ENCODE measurements at regions not wholly inside any gene's neighbourhood (a gene's known extent, or its start where the extent isn't known, plus 50 kb on each side); places are given as distances from the start of the nearest gene placed in this dataset.

DNA sequence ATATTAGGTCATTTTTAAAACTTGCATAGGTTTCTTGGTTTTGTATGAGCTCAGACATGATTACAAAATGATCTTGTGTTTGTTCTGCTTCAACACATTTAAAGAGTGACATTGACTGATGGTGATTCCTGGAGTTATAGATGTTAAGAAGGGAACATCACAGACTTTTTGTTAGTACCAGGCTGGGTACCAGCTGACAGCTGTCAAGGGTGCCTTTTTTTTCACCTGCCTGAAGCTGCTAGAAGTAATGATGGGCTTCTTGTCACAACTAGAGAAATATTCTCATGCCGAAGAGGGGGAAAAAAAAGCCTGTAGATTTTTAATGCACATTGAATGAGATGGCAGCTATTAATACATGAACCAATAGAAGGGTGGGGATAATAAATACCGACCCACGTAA is 226.6 kb upstream of the TRAM1L1 start:
- DNase-seq (ENCODE audit: low spot score): no peak
- TF ChIP-seq, protein P1, sequence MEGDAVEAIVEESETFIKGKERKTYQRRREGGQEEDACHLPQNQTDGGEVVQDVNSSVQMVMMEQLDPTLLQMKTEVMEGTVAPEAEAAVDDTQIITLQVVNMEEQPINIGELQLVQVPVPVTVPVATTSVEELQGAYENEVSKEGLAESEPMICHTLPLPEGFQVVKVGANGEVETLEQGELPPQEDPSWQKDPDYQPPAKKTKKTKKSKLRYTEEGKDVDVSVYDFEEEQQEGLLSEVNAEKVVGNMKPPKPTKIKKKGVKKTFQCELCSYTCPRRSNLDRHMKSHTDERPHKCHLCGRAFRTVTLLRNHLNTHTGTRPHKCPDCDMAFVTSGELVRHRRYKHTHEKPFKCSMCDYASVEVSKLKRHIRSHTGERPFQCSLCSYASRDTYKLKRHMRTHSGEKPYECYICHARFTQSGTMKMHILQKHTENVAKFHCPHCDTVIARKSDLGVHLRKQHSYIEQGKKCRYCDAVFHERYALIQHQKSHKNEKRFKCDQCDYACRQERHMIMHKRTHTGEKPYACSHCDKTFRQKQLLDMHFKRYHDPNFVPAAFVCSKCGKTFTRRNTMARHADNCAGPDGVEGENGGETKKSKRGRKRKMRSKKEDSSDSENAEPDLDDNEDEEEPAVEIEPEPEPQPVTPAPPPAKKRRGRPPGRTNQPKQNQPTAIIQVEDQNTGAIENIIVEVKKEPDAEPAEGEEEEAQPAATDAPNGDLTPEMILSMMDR (IDR thresholded peaks at IDR 0.05): no peak
- H3K27me3 Mint-ChIP-seq (ENCODE audit: low read depth): no peaks in the 10 kb centered on the region
- H3K27ac Mint-ChIP-seq (ENCODE audit: unreplicated experiment): no peak overlapping the region
- H3K4me3 Mint-ChIP-seq (ENCODE audit: unreplicated experiment): no peak overlapping the region
- H3K9me3 Mint-ChIP-seq (ENCODE audit: low read depth): peaks cover 13% of the 10 kb centered on the region
- no peaks in the 10 kb centered on the region for H3K4me1 Mint-ChIP-seq (ENCODE audit: low read depth)
- peaks cover 3% of the 10 kb centered on the region for H3K36me3 Mint-ChIP-seq (ENCODE audit: low read depth)

DNA sequence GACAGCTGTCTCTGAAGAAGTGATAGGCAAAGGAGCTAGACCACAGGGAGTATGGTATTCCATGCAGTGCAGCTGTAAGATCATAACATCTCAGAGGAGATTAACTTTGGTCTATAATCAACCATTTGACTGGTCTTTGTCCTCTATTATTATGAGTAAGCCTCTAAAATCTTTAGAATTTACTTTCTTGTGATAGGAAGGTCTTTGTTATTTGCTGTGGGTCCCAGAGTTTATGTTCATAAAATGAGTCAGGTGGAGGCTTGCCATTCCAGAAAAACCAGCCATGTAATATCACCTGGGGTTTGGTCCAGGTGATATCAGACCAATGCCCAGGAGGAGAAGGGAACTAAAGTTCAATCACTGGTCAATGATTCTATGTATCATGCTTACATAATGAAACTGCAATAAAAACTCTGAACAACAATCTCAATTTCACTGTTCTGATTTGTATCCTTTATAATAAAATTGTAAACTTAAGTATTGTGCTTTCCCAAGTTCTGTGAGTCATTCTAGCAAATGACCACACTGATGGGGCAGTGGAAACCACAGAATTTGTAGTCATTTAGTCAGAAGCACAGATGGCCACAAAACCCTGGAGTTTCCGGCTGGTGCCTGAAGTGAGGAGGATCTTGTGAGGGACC is 239.6 kb upstream of the TRAM1L1 start:
- H3K27ac Mint-ChIP-seq (ENCODE audit: unreplicated experiment): peak overlapping the region; percentile 79
- H3K27me3 Mint-ChIP-seq (ENCODE audit: low read depth): no peaks in the 10 kb centered on the region
- H3K4me1 Mint-ChIP-seq (ENCODE audit: low read depth): peaks cover 4% of the 10 kb centered on the region
- peaks cover 5% of the 10 kb centered on the region for H3K9me3 Mint-ChIP-seq (ENCODE audit: low read depth)
- H3K36me3 Mint-ChIP-seq (ENCODE audit: low read depth): no peaks in the 10 kb centered on the region
- H3K4me3 Mint-ChIP-seq (ENCODE audit: unreplicated experiment): no peak overlapping the region
- TF ChIP-seq, protein P1 (IDR thresholded peaks at IDR 0.05): no peak
- no peak for DNase-seq (ENCODE audit: low spot score)

DNA sequence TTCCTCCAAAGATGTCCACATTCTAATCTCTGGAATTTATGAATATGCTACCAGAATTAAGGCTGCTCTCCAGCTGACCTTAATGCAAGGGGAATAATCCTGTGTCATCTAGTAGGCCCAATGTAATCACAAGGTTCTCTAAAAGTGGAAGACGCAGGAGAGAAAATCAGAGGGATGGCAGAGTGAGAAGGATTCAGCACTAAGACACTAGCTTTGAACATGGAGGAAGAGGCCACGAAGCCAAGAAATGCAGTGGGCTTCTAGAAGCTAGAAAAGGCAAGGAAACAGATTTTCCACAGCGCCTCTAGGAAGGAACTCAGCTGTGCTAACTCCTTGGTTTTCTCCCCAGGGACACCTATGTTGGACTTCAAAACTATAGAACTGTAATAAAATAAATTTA is 240.7 kb upstream of the TRAM1L1 start:
- Mint-ChIP-seq H3K27ac (ENCODE audit: unreplicated experiment) (no peak overlapping the region), H3K36me3 (ENCODE audit: low read depth) (no peaks in the 10 kb centered on the region), H3K9me3 (ENCODE audit: low read depth) (peaks cover 5% of the 10 kb centered on the region), H3K4me3 (ENCODE audit: unreplicated experiment) (no peak overlapping the region), H3K4me1 (ENCODE audit: low read depth) (peaks cover 4% of the 10 kb centered on the region), H3K27me3 (ENCODE audit: low read depth) (no peaks in the 10 kb centered on the region)
- no peak for DNase-seq (ENCODE audit: low spot score)
- TF ChIP-seq, protein P1 (IDR thresholded peaks at IDR 0.05): no peak

DNA sequence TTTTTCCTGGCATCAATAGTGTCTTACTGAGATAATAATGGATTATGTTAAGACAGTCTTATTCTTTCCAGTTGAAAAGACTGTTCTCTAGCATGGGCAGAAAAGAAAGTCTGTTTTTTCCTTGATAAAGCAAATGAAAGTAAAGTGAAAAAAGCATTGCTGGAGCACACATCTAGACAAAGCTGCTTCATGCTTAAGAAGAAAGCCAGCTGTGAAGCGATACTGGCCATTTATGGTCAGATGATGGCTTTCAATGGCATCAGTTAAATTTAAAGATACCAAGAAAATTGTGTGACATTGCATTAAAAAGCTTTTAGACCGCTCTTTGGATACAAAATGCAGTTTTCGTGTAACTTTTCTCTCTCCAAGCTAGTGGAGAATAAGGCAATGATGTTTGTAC is 242.1 kb upstream of the TRAM1L1 start:
- peaks cover 5% of the 10 kb centered on the region for H3K9me3 Mint-ChIP-seq (ENCODE audit: low read depth)
- no peaks in the 10 kb centered on the region for H3K27me3 Mint-ChIP-seq (ENCODE audit: low read depth)
- TF ChIP-seq, protein P1 (IDR thresholded peaks at IDR 0.05): no peak
- H3K4me3 Mint-ChIP-seq (ENCODE audit: unreplicated experiment): no peak overlapping the region
- no peak for DNase-seq (ENCODE audit: low spot score)
- no peaks in the 10 kb centered on the region for H3K36me3 Mint-ChIP-seq (ENCODE audit: low read depth)
- no peak overlapping the region for H3K27ac Mint-ChIP-seq (ENCODE audit: unreplicated experiment)
- H3K4me1 Mint-ChIP-seq (ENCODE audit: low read depth): peaks cover 4% of the 10 kb centered on the region

DNA sequence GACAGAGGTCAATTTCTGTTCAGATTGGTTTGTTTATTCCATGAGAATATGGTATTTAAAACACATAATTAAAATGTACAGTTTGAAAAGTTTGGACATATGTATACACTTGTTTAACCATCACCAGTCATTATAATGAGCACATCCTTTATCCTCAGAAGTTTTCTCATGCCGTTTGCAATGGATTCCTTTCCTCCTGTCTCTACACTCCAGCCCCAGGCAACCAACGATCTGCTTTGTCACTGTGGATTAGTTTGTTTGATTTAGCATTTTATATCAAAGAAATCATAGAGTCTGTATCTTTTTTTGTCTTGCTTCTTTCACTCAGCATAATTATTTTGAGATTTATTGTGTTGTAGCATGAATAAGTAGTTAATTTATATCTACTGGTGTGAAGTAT is 243.0 kb upstream of the TRAM1L1 start:
- Mint-ChIP-seq H3K9me3 (ENCODE audit: low read depth) (peaks cover 7% of the 10 kb centered on the region), H3K27me3 (ENCODE audit: low read depth) (no peaks in the 10 kb centered on the region), H3K4me1 (ENCODE audit: low read depth) (peaks cover 4% of the 10 kb centered on the region), H3K4me3 (ENCODE audit: unreplicated experiment) (no peak overlapping the region), H3K27ac (ENCODE audit: unreplicated experiment) (no peak overlapping the region), H3K36me3 (ENCODE audit: low read depth) (no peaks in the 10 kb centered on the region)
- DNase-seq (ENCODE audit: low spot score): no peak
- TF ChIP-seq, protein P1 (IDR thresholded peaks at IDR 0.05): no peak
